OCI-LY7 (cell line): ENCODE measurements at regions not wholly inside any gene's neighbourhood (a gene's known extent, or its start where the extent isn't known, plus 50 kb on each side); places are given as distances from the start of the nearest gene placed in this dataset.
A peak's percentile ranks its signal among the peaks of the same experiment; 100 is the strongest.

Experiments
- BruUV-seq: library from RNA; stranded (reverse); fragments of 400-500 nt; replicated peaks from 2 replicates; lab custom pipeline; 2021; lab: Mats Ljungman, UMichigan
- CTCF ChIA-PET: fragments of 300-600 bp; sonication (Branson Sonifier 250); formaldehyde crosslinking; loops from one replicate; lab custom pipeline; 2022; ENCODE audit warnings: antibody characterized with exemption; ENCODE audit not compliant: unreplicated experiment; lab: Charles Lee
- POLR2A ChIA-PET: fragments of 300-600 bp; sonication (Branson Sonifier 250); formaldehyde crosslinking; loops from one replicate; lab custom pipeline; 2022; ENCODE audit warnings: antibody characterized with exemption; lab: Charles Lee
- DNase-seq: peaks from one replicate; pipeline ENCODE4 v3.0.0-alpha.2; 2015; ENCODE audit warnings: low spot score
- H2AFZ ChIP-seq: fragments of 200-600 bp; sonication (generic), shearing (Covaris generic); 2 replicates; pipeline ENCODE4 v1.6.1; 2014; ENCODE audit warnings: mild to moderate bottlenecking, antibody characterized with exemption, low read length, moderate library complexity
- H3K27ac ChIP-seq: fragments of 200-600 bp; sonication (generic); 2 replicates; pipeline ENCODE4 v1.5.1; 2014; ENCODE audit warnings: mixed run types, low read depth, mild to moderate bottlenecking, moderate library complexity, low read length, inconsistent platforms; ENCODE audit not compliant: poor library complexity, severe bottlenecking
- H3K36me3 ChIP-seq: fragments of 200-600 bp; sonication (generic); 2 replicates; pipeline ENCODE4 v1.6.1; 2014; ENCODE audit warnings: mild to moderate bottlenecking, antibody characterized with exemption, low read length, moderate library complexity, mixed read lengths; ENCODE audit not compliant: insufficient read depth
- H3K4me1 ChIP-seq: fragments of 200-600 bp; sonication (generic); 2 replicates; pipeline ENCODE4 v1.5.1; 2014; ENCODE audit warnings: mild to moderate bottlenecking, low read length; ENCODE audit not compliant: insufficient read depth, poor library complexity, severe bottlenecking
- H3K4me2 ChIP-seq: fragments of 200-600 bp; sonication (generic); 2 replicates; pipeline ENCODE4 v1.6.1; 2014; ENCODE audit warnings: mild to moderate bottlenecking, low read length
- H3K4me3 ChIP-seq: fragments of 200-600 bp; sonication (generic); 2 replicates; pipeline ENCODE4 v1.5.1; 2014; ENCODE audit warnings: mild to moderate bottlenecking, low read depth, low read length; ENCODE audit not compliant: poor library complexity, severe bottlenecking
- H3K79me2 ChIP-seq: fragments of 200-600 bp; sonication (generic); 2 replicates; pipeline ENCODE4 v1.6.1; 2016; ENCODE audit warnings: low read depth, mild to moderate bottlenecking, low read length, moderate library complexity, mixed read lengths; ENCODE audit not compliant: insufficient read depth
- H3K9me2 ChIP-seq: fragments of 200-600 bp; sonication (generic); 2 replicates; pipeline ENCODE4 v1.6.1; 2016; ENCODE audit warnings: mild to moderate bottlenecking, low read length, mixed read lengths; ENCODE audit not compliant: insufficient read depth
- H3K9me3 ChIP-seq: fragments of 200-600 bp; sonication (generic); 2 replicates; pipeline ENCODE4 v1.6.1; 2014; ENCODE audit warnings: mild to moderate bottlenecking, mixed run types, low read length, mixed read lengths
- H4K20me1 ChIP-seq: fragments of 200-600 bp; sonication (generic); 2 replicates; pipeline ENCODE4 v1.6.1; 2014; ENCODE audit warnings: mild to moderate bottlenecking, antibody characterized with exemption, low read length, moderate library complexity, mixed read lengths; ENCODE audit not compliant: insufficient read depth
- CTCF ChIP-seq: fragments of 200-600 bp; sonication (generic); conservative IDR thresholded peaks from 2 replicates; pipeline ENCODE4 v1.5.1; 2014; ENCODE audit warnings: mild to moderate bottlenecking, antibody characterized with exemption, low read length, moderate library complexity, mixed read lengths
- EZH2phosphoT487 ChIP-seq: fragments of 200-600 bp; sonication (generic); IDR thresholded peaks from 2 replicates; pipeline ENCODE4 v1.6.1; 2018; ENCODE audit warnings: low read depth, borderline replicate concordance, mild to moderate bottlenecking, mixed run types, antibody characterized with exemption, low read length, moderate library complexity, mixed read lengths
- intact Hi-C: fragments of 100-400 bp; cut with micrococcal nuclease; formaldehyde crosslinking; loops from one replicate; pipeline ENCODE4 v1.10.0; 2022; ENCODE audit not compliant: unreplicated experiment

GRCh38 chr11:100576718-100577021 lies 110.4 kb upstream of the ARHGAP42 start:
- Histone ChIP-seq H3K4me1 (no peaks in the 10 kb centered on the region), H3K27ac (no peak overlapping the region), H3K4me2 (no peak overlapping the region), H4K20me1 (no peaks in the 10 kb centered on the region), H2AFZ (no peak overlapping the region), H3K79me2 (no peaks in the 10 kb centered on the region), H3K9me2 (no peaks in the 10 kb centered on the region), H3K36me3 (no peaks in the 10 kb centered on the region), H3K9me3 (no peaks in the 10 kb centered on the region), H3K4me3 (no peak overlapping the region)
- peak; percentile 53; the same call in 1 of the 2 replicates for TF ChIP-seq CTCF
- TF ChIP-seq EZH2phosphoT487, result no peak
- intact Hi-C loops, result loop anchor here (1.0 to 2.0 kb wide), 2 partner anchors 278 to 357 kb away; no protein-coding TSS in a partner anchor
- ChIA-PET POLR2A (no interaction called here), CTCF (interaction anchor here (0.6 kb wide), 1 partner anchor 129 kb away, joined by 4 read pairs; no protein-coding TSS in a partner anchor)
- DNase-seq, result no peak
- BruUV-seq, result no TSS peak

GRCh38 chr11:100578831-100579311 lies 108.2 kb upstream of the ARHGAP42 start:
- intact Hi-C loops, result no loop called here
- Histone ChIP-seq H3K79me2 (no peaks in the 10 kb centered on the region), H3K9me3 (no peaks in the 10 kb centered on the region), H3K9me2 (no peaks in the 10 kb centered on the region), H3K4me1 (no peaks in the 10 kb centered on the region), H3K27ac (no peak overlapping the region), H3K36me3 (no peaks in the 10 kb centered on the region), H3K4me3 (no peak overlapping the region), H3K4me2 (no peak overlapping the region), H4K20me1 (no peaks in the 10 kb centered on the region), H2AFZ (no peak overlapping the region)
- BruUV-seq, result no TSS peak
- DNase-seq, result no peak
- ChIA-PET CTCF (no interaction called here), POLR2A (interaction anchor here (0.8 kb wide), 1 partner anchor 133 kb away, joined by 3 read pairs; no protein-coding TSS in a partner anchor)
- TF ChIP-seq EZH2phosphoT487 (no peak), CTCF (no peak)

GRCh38 chr11:100581318-100581717 lies 105.8 kb upstream of the ARHGAP42 start:
- no peaks in the 10 kb centered on the region for H4K20me1 ChIP-seq
- intact Hi-C loops, result no loop called here
- H3K9me3 ChIP-seq, result no peaks in the 10 kb centered on the region
- ChIA-PET CTCF (no interaction called here), POLR2A (no interaction called here)
- H3K4me2 ChIP-seq, result no peak overlapping the region
- no peaks in the 10 kb centered on the region for H3K36me3 ChIP-seq
- no peaks in the 10 kb centered on the region for H3K4me1 ChIP-seq
- H3K9me2 ChIP-seq, result no peaks in the 10 kb centered on the region
- H2AFZ ChIP-seq, result no peak overlapping the region
- no peak overlapping the region for H3K27ac ChIP-seq
- H3K79me2 ChIP-seq, result no peaks in the 10 kb centered on the region
- TF ChIP-seq CTCF (no peak), EZH2phosphoT487 (no peak)
- DNase-seq, result no peak
- H3K4me3 ChIP-seq, result no peak overlapping the region
- BruUV-seq, result no TSS peak
